ENCODE measurements at regions not wholly inside any gene's neighbourhood (a gene's known extent, or its start where the extent isn't known, plus 50 kb on each side); places are given as distances from the start of the nearest gene placed in this dataset.

- DNase-seq (no peak), ATAC-seq (no peak)
- ChIA-PET POLR2A (no interaction called here), CTCF (interaction anchor here (0.9 kb wide), 1 partner anchor 23 kb away, joined by 3 read pairs; no protein-coding TSS in a partner anchor)
- no peaks in the 10 kb centered on the region for H3K36me3 Mint-ChIP-seq (ENCODE audit: low read depth)
- no peak for TF ChIP-seq CTCF (IDR thresholded peaks at IDR 0.05)
- peaks cover 5% of the 10 kb centered on the region for H3K4me1 Mint-ChIP-seq (ENCODE audit: low read depth)
- no peak overlapping the region for H3K27ac Mint-ChIP-seq
- intact Hi-C loops (cut with micrococcal nuclease): loop anchor here (10.0 kb wide), 1 partner anchor 767 kb away; no protein-coding TSS in a partner anchor
- H3K4me3 Mint-ChIP-seq: no peak overlapping the region
- peaks cover 5% of the 10 kb centered on the region for H3K9me3 Mint-ChIP-seq
- H3K27me3 Mint-ChIP-seq: peaks cover 4% of the 10 kb centered on the region
Measured at GRCh38 chr12:40157336-40157735, 51.5 kb upstream of the SLC2A13 start.

- no peak for DNase-seq
- no peak overlapping the region for H3K4me3 Mint-ChIP-seq
- no peaks in the 10 kb centered on the region for H3K9me3 Mint-ChIP-seq
- peaks cover 6% of the 10 kb centered on the region for H3K27me3 Mint-ChIP-seq
- no peak for TF ChIP-seq CTCF (IDR thresholded peaks at IDR 0.05)
- no peak overlapping the region for H3K27ac Mint-ChIP-seq
- ChIA-PET CTCF (interaction anchor here (0.8 to 1.5 kb wide), 2 partner anchors 9 to 169 kb away, joined by 3 to 4 read pairs; no protein-coding TSS in a partner anchor), POLR2A (no interaction called here)
- peaks cover 5% of the 10 kb centered on the region for H3K4me1 Mint-ChIP-seq (ENCODE audit: low read depth)
- ATAC-seq: no peak
- no peaks in the 10 kb centered on the region for H3K36me3 Mint-ChIP-seq (ENCODE audit: low read depth)
- intact Hi-C loops (cut with micrococcal nuclease): loop anchor here (10.0 kb wide), 1 partner anchor 769 kb away; no protein-coding TSS in a partner anchor
Measured at GRCh38 chr12:40156021-40156764, 50.3 kb upstream of the SLC2A13 start.

All from activated CD8-positive, alpha-beta T cell treated with anti-CD3 and anti-CD28 coated beads for 36 hours (primary cell).